Astrocyte of the cerebellum (primary cell): ENCODE measurements at regions not wholly inside any gene's neighbourhood (a gene's known extent, or its start where the extent isn't known, plus 50 kb on each side); places are given as distances from the start of the nearest gene placed in this dataset.

Experiments
- DNase-seq: peaks from one replicate; pipeline ENCODE4 v3.0.0-alpha.2; 2011; ENCODE audit warnings: low read depth
- H3K4me3 ChIP-seq: 2 replicates; pipeline ENCODE4 v1.5.1; 2011; ENCODE audit warnings: mild to moderate bottlenecking, low read depth, low read length, moderate library complexity
- CTCF ChIP-seq: IDR thresholded peaks from 2 replicates; pipeline ENCODE4 v1.5.1; 2012; ENCODE audit warnings: low read length, low read depth, moderate library complexity, mild to moderate bottlenecking; ENCODE audit errors: missing control alignments
- in situ Hi-C: cut with HindIII; loops from 2 replicates; pipeline ENCODE4 v1.10.0; 2017; ENCODE audit warnings: low sequenced_read_pairs

GRCh38 chr17:5846001-5846400 lies 224.2 kb upstream of the WSCD1 start:
- H3K4me3 ChIP-seq: no peak overlapping the region
- no peak for TF ChIP-seq CTCF
- in situ Hi-C loops: no loop called here
- DNase-seq: no peak

- in situ Hi-C loops: no loop called here
- no peak overlapping the region for H3K4me3 ChIP-seq
- no peak for DNase-seq
- no peak for TF ChIP-seq CTCF
Observed at GRCh38 chr17:5854871-5855554, 215.2 kb upstream of the WSCD1 start.

DNA sequence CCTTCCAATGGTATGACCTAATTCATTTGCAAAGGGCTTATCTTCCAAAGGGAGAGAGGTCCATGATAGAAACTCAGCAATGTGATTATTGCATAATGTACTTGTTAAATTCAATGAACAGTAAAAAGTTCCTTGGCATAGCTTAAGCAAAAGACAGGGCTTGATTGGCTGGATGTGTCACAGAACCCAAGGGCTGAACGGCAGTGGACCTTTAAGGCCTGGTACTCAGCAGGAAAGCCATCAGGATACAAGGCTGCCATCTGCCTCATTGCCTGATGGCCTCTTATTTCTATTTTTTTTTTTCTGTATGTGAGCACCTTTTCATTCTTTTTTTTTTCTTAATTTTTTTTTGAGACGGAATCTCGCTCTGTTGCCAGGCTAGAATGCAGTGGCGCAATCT lies 208.9 kb upstream of the WSCD1 start:
- H3K4me3 ChIP-seq: no peak overlapping the region
- no peak for TF ChIP-seq CTCF
- no peak for DNase-seq
- in situ Hi-C loops: no loop called here

DNA sequence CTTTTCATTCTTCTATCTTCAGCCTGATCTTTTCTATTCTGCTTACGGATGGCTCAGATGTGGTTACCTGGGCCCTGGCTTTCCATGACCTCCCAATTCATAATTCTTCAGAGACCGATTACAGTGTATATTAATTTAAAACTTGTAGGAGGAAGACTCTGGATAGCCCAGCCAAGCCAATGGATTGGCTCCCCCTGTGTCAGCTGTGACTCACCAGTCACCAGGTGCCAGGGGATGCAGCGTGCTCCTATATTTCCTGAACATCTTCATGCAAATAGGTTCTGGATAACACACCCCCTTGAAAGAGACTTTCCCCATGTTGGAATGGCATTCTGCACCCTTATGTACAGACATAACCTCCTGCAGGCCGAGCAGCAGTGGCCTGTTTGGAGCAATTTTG lies 208.3 kb upstream of the WSCD1 start:
- TF ChIP-seq CTCF: no peak

GRCh38 chr17:5862395-5862794 lies 207.8 kb upstream of the WSCD1 start:
- DNase-seq: no peak
- no peak for TF ChIP-seq CTCF
- no peak overlapping the region for H3K4me3 ChIP-seq
- in situ Hi-C loops: no loop called here

More for the DNA sequence above, 208.3 kb upstream of the WSCD1 start:
- DNase-seq: no peak
- no peak overlapping the region for H3K4me3 ChIP-seq
- in situ Hi-C loops: no loop called here

GRCh38 chr17:5864741-5865657 lies 205.2 kb upstream of the WSCD1 start:
- in situ Hi-C loops: no loop called here
- TF ChIP-seq CTCF: no peak
- no peak overlapping the region for H3K4me3 ChIP-seq
- DNase-seq: no peak
